H9 (cell line): ENCODE measurements at regions not wholly inside any gene's neighbourhood (a gene's known extent, or its start where the extent isn't known, plus 50 kb on each side); places are given as distances from the start of the nearest gene placed in this dataset.

Experiments used
- DNase-seq: peaks from one replicate; pipeline ENCODE4 v3.0.0-alpha.2; 2017
- H2AFZ ChIP-seq: one replicate; pipeline ENCODE4 v1.6.1; 2013; ENCODE audit warnings: mild to moderate bottlenecking, low read length, control low read depth, moderate library complexity
- H2AK5ac ChIP-seq: 2 replicates; pipeline ENCODE4 v1.6.1; 2013; ENCODE audit warnings: low read length, control low read depth, mixed read lengths; ENCODE audit not compliant: insufficient read length
- H2BK120ac ChIP-seq: one replicate; pipeline ENCODE4 v1.6.1; 2013; ENCODE audit warnings: low read depth, mild to moderate bottlenecking, low read length, control low read depth, inconsistent platforms; ENCODE audit not compliant: poor library complexity, severe bottlenecking
- H2BK12ac ChIP-seq: 2 replicates; pipeline ENCODE4 v1.6.1; 2013; ENCODE audit warnings: low read length, control low read depth, mixed read lengths, low read depth; ENCODE audit not compliant: insufficient read length
- H2BK15ac ChIP-seq: 2 replicates; pipeline ENCODE4 v1.6.1; 2013; ENCODE audit warnings: low read depth, low read length, control low read depth
- H2BK20ac ChIP-seq: one replicate; pipeline ENCODE4 v1.6.1; 2013; ENCODE audit warnings: low read depth, mild to moderate bottlenecking, low read length, control low read depth, inconsistent platforms; ENCODE audit not compliant: poor library complexity, severe bottlenecking
- H2BK5ac ChIP-seq: 2 replicates; pipeline ENCODE4 v1.6.1; 2013; ENCODE audit warnings: low read length, control low read depth, mixed read lengths; ENCODE audit not compliant: insufficient read length
- H3K14ac ChIP-seq: 2 replicates; pipeline ENCODE4 v1.6.1; 2013; ENCODE audit warnings: low read length, control low read depth; ENCODE audit not compliant: insufficient read depth
- H3K18ac ChIP-seq: 2 replicates; pipeline ENCODE4 v1.6.1; 2013; ENCODE audit warnings: low read depth, mild to moderate bottlenecking, mixed read lengths, low read length, control low read depth; ENCODE audit not compliant: insufficient read length
- H3K23ac ChIP-seq: 2 replicates; pipeline ENCODE4 v1.6.1; 2013; ENCODE audit warnings: low read length, control low read depth, mixed read lengths, low read depth; ENCODE audit not compliant: insufficient read length
- H3K23me2 ChIP-seq: 2 replicates; pipeline ENCODE4 v1.6.1; 2013; ENCODE audit warnings: low read depth, mild to moderate bottlenecking, mixed read lengths, low read length, control low read depth; ENCODE audit not compliant: insufficient read length, poor library complexity, severe bottlenecking
- H3K27ac ChIP-seq: 2 replicates; pipeline ENCODE4 v1.5.1; 2013; ENCODE audit warnings: low read length, control low read depth, mixed read lengths, low read depth; ENCODE audit not compliant: insufficient read length
- H3K27me3 ChIP-seq: 2 replicates; pipeline ENCODE4 v1.6.1; 2013; ENCODE audit warnings: low read length, control low read depth, inconsistent platforms; ENCODE audit not compliant: insufficient read depth
- H3K4ac ChIP-seq: 2 replicates; pipeline ENCODE4 v1.6.1; 2013; ENCODE audit warnings: low read depth, mild to moderate bottlenecking, control low read depth, inconsistent platforms, low read length, moderate library complexity
- H3K4me1 ChIP-seq: 2 replicates; pipeline ENCODE4 v1.6.1; 2013; ENCODE audit warnings: low read length, control low read depth, inconsistent platforms; ENCODE audit not compliant: insufficient read depth
- H3K4me2 ChIP-seq: 2 replicates; pipeline ENCODE4 v1.6.1; 2013; ENCODE audit warnings: low read length, control low read depth, mixed read lengths; ENCODE audit not compliant: insufficient read length, insufficient read depth
- H3K56ac ChIP-seq: 2 replicates; pipeline ENCODE4 v1.6.1; 2013; ENCODE audit warnings: low read depth, mild to moderate bottlenecking, mixed read lengths, low read length, control low read depth; ENCODE audit not compliant: insufficient read length
- H3K79me1 ChIP-seq: 2 replicates; pipeline ENCODE4 v1.6.1; 2013; ENCODE audit warnings: low read depth, mild to moderate bottlenecking, moderate library complexity, low read length, control low read depth, inconsistent platforms; ENCODE audit not compliant: insufficient read depth, poor library complexity, severe bottlenecking
- H3K79me2 ChIP-seq: 2 replicates; pipeline ENCODE4 v1.6.1; 2013; ENCODE audit warnings: low read length, control low read depth, inconsistent platforms; ENCODE audit not compliant: insufficient read depth
- H3K9ac ChIP-seq: 2 replicates; pipeline ENCODE4 v1.6.1; 2013; ENCODE audit warnings: low read length, control low read depth, mixed read lengths; ENCODE audit not compliant: insufficient read length; ENCODE audit errors: extremely low read depth
- H3K9me3 ChIP-seq: one replicate; pipeline ENCODE4 v1.6.1; 2013; ENCODE audit warnings: low read depth, low read length, inconsistent platforms; ENCODE audit not compliant: control insufficient read depth
- H3T11ph ChIP-seq: one replicate; pipeline ENCODE4 v1.6.1; 2013; ENCODE audit warnings: mild to moderate bottlenecking, low read length, control low read depth, inconsistent platforms
- H4K20me1 ChIP-seq: one replicate; pipeline ENCODE4 v1.6.1; 2013; ENCODE audit not compliant: control insufficient read depth, insufficient read length, insufficient read depth
- H4K5ac ChIP-seq: 2 replicates; pipeline ENCODE4 v1.6.1; 2013; ENCODE audit warnings: low read depth, mild to moderate bottlenecking, mixed read lengths, low read length, control low read depth; ENCODE audit not compliant: insufficient read length
- H4K8ac ChIP-seq: replicated peaks from 2 replicates; pipeline ENCODE4 v1.6.1; 2013; ENCODE audit warnings: low read length, control low read depth, mixed read lengths, low read depth; ENCODE audit not compliant: insufficient read length
- H4K91ac ChIP-seq: 2 replicates; pipeline ENCODE4 v1.6.1; 2013; ENCODE audit warnings: low read depth, mild to moderate bottlenecking, moderate library complexity, mixed read lengths, low read length, control low read depth; ENCODE audit not compliant: insufficient read length
- H3K27ac Mint-ChIP-seq, 3 experiments: 2 replicates in 2 of 3; 3 replicates in 1 of 3; pipeline ENCODE4 v1.8.0; 2020 to 2021; ENCODE audit warnings: mixed read lengths in 3 of 3, mild to moderate bottlenecking in 1 of 3, moderate library complexity in 1 of 3
- H3K27me3 Mint-ChIP-seq: 2 replicates; pipeline ENCODE4 v1.8.0; 2021; ENCODE audit warnings: low read depth, mild to moderate bottlenecking, moderate library complexity, mixed read lengths
- H3K36me3 Mint-ChIP-seq, 3 experiments: 2 replicates in 2 of 3; 3 replicates in 1 of 3; pipeline ENCODE4 v1.8.0; 2020 to 2021; ENCODE audit warnings: low read depth in 3 of 3, mixed read lengths in 3 of 3; ENCODE audit not compliant: insufficient read depth in 1 of 3
- H3K4me1 Mint-ChIP-seq, 2 experiments: 2 replicates each; pipeline ENCODE4 v1.8.0; 2020; ENCODE audit warnings: mixed read lengths in 2 of 2
- H3K4me3 Mint-ChIP-seq, 2 experiments: 2 replicates in 1 of 2; 3 replicates in 1 of 2; pipeline ENCODE4 v1.8.0; 2020 to 2021; ENCODE audit warnings: mild to moderate bottlenecking in 2 of 2, mixed read lengths in 2 of 2, moderate library complexity in 1 of 2
- H3K9me3 Mint-ChIP-seq, 2 experiments: 2 replicates in 1 of 2; 3 replicates in 1 of 2; pipeline ENCODE4 v1.8.0; 2020; ENCODE audit warnings: mild to moderate bottlenecking in 2 of 2, mixed read lengths in 2 of 2, moderate library complexity in 1 of 2
- CTCF ChIP-seq: fragments of 200-600 bp; sonication (generic); conservative IDR thresholded peaks from 3 replicates; pipeline ENCODE4 v1.8.0; 2021; ENCODE audit warnings: antibody characterized with exemption, mild to moderate bottlenecking
- WGBS: extraction: QIAGEN DNeasy Blood & Tissue Kit; methylation state at CpG from one replicate; pipeline ENCODE4 v1.1.7; 2013; ENCODE audit warnings: missing lambda C conversion rate, low lambda C conversion rate, mixed read lengths; ENCODE audit not compliant: insufficient read length; ENCODE audit errors: extremely low coverage; 5-methylcytosine and 5-hydroxymethylcytosine counted together

- H3K4me1 ChIP-seq = no peaks in the 10 kb centered on the region
- no peak overlapping the region for H3K27ac ChIP-seq
- H4K91ac ChIP-seq = no peak overlapping the region
- no peaks in the 10 kb centered on the region for H3K9me3 ChIP-seq
- no peak overlapping the region for H2BK120ac ChIP-seq
- no CpG with 5 or more reads among the region's 1 CpG for WGBS
- H3T11ph ChIP-seq = no peak overlapping the region
- no peak overlapping the region for H3K4ac ChIP-seq
- H2BK5ac ChIP-seq = no peak overlapping the region
- no peak overlapping the region for H3K27ac Mint-ChIP-seq
- H3K79me1 ChIP-seq = no peaks in the 10 kb centered on the region
- H3K27me3 Mint-ChIP-seq = no peaks in the 10 kb centered on the region
- no peaks in the 10 kb centered on the region for H3K23me2 ChIP-seq
- H3K36me3 Mint-ChIP-seq = peaks cover 0 to 7% (median 5%) of the 10 kb centered on the region in 3 experiments; a peak in 4 of 7 replicates
- H2AFZ ChIP-seq = no peak overlapping the region
- no peak overlapping the region for H4K5ac ChIP-seq
- no peak overlapping the region for H3K14ac ChIP-seq
- H4K8ac ChIP-seq = no peak overlapping the region
- H3K18ac ChIP-seq = no peak overlapping the region
- no peak for TF ChIP-seq CTCF
- H3K23ac ChIP-seq = no peak overlapping the region
- H3K9ac ChIP-seq = no peak overlapping the region
- H2BK12ac ChIP-seq = no peak overlapping the region
- H2BK15ac ChIP-seq = no peak overlapping the region
- no peak overlapping the region for H3K4me3 Mint-ChIP-seq
- no peak for DNase-seq
- H4K20me1 ChIP-seq = no peaks in the 10 kb centered on the region
- H3K4me1 Mint-ChIP-seq = no peaks in the 10 kb centered on the region
- H3K9me3 Mint-ChIP-seq = peaks cover 3 to 18% of the 10 kb centered on the region in 2 experiments; a peak in 4 of 5 replicates
- H3K79me2 ChIP-seq = no peaks in the 10 kb centered on the region
- H2BK20ac ChIP-seq = no peak overlapping the region
- no peak overlapping the region for H3K56ac ChIP-seq
- H3K4me2 ChIP-seq = no peak overlapping the region
- H2AK5ac ChIP-seq = no peak overlapping the region
- H3K27me3 ChIP-seq = no peaks in the 10 kb centered on the region
Observed at GRCh38 chr4:111954550-111954949, 190.7 kb upstream of the FAM241A start.
